ENCODE measurements at regions not wholly inside any gene's neighbourhood (a gene's known extent, or its start where the extent isn't known, plus 50 kb on each side); places are given as distances from the start of the nearest gene placed in this dataset.

DNA sequence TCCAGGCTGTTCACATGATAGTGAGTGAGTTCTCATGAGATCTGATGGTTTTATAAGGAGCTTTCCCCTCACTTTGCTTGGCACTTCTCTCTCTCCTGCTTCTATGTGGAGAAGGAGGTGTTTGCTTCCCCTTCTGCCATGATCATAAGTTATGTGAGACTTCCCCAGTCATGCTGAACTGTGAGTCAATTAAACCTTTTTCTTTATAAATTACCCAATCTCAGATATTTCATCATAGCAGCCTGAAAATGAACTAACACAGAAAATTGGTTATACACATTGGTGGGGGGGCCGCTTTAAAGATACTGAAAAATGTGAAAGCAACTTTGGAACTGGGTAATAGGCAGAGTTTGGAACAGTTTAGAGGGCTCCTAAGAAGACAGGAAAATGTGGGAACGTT lies 741.1 kb upstream of the LUZP2 start:
- TF ChIP-seq, protein P1, sequence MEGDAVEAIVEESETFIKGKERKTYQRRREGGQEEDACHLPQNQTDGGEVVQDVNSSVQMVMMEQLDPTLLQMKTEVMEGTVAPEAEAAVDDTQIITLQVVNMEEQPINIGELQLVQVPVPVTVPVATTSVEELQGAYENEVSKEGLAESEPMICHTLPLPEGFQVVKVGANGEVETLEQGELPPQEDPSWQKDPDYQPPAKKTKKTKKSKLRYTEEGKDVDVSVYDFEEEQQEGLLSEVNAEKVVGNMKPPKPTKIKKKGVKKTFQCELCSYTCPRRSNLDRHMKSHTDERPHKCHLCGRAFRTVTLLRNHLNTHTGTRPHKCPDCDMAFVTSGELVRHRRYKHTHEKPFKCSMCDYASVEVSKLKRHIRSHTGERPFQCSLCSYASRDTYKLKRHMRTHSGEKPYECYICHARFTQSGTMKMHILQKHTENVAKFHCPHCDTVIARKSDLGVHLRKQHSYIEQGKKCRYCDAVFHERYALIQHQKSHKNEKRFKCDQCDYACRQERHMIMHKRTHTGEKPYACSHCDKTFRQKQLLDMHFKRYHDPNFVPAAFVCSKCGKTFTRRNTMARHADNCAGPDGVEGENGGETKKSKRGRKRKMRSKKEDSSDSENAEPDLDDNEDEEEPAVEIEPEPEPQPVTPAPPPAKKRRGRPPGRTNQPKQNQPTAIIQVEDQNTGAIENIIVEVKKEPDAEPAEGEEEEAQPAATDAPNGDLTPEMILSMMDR (conservative IDR thresholded peaks at IDR 0.05 in 1 of 2, IDR thresholded peaks at IDR 0.05 in 1 of 2; ENCODE audit: low read depth in 1 of 2, low read length in 2 of 2), result no peak
- TF ChIP-seq EZH2 (IDR thresholded peaks at IDR 0.05; ENCODE audit: low read length, missing control alignments), result no peak
